Lower leg skin (tissue), 3 donors: ENCODE measurements at regions not wholly inside any gene's neighbourhood (a gene's known extent, or its start where the extent isn't known, plus 50 kb on each side); places are given as distances from the start of the nearest gene placed in this dataset.

Experiments
- POLR2A ChIP-seq, 2 donors: fragments of 450-650 bp; IDR thresholded peaks; one replicate each; pipeline ENCODE4 v1.6.1; 2016 to 2017; ENCODE audit warnings: antibody characterized with exemption in 2 of 2, mild to moderate bottlenecking in 1 of 2, moderate library complexity in 1 of 2
- TF ChIP-seq, protein P1 (sequence below), 3 donors: fragments of 450-650 bp; IDR thresholded peaks; one replicate each; pipeline ENCODE4 v1.5.1; 2016; ENCODE audit warnings: antibody characterized with exemption in 3 of 3, mild to moderate bottlenecking in 3 of 3, moderate library complexity in 2 of 3

DNA sequence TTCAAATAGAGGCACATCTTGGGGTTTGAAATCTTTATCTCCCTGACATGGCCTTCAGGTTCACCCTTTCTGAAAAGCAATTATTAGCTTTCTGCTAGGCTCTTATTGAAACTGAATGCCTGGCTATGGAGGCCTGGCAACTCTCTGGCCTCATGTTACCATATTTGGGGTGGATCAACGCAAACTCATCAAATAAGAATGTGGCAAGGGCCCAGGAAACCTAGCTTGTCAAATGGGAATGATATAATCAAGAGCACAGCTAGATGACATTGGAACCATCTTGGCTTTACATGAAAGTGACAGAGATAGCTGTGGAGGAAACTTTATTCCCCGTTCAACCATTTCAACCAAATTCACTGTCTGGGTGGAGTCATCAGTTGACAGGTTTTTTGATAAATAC is 202.8 kb upstream of the SMIM30 start:
- TF ChIP-seq, protein P1, sequence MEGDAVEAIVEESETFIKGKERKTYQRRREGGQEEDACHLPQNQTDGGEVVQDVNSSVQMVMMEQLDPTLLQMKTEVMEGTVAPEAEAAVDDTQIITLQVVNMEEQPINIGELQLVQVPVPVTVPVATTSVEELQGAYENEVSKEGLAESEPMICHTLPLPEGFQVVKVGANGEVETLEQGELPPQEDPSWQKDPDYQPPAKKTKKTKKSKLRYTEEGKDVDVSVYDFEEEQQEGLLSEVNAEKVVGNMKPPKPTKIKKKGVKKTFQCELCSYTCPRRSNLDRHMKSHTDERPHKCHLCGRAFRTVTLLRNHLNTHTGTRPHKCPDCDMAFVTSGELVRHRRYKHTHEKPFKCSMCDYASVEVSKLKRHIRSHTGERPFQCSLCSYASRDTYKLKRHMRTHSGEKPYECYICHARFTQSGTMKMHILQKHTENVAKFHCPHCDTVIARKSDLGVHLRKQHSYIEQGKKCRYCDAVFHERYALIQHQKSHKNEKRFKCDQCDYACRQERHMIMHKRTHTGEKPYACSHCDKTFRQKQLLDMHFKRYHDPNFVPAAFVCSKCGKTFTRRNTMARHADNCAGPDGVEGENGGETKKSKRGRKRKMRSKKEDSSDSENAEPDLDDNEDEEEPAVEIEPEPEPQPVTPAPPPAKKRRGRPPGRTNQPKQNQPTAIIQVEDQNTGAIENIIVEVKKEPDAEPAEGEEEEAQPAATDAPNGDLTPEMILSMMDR (IDR thresholded peaks at IDR 0.05) = no peak
- no peak for TF ChIP-seq POLR2A (IDR thresholded peaks at IDR 0.05)
